Right hindlimb (tissue), 1 donor: ENCODE measurements at regions not wholly inside any gene's neighbourhood (a gene's known extent, or its start where the extent isn't known, plus 50 kb on each side); places are given as distances from the start of the nearest gene placed in this dataset.
A peak's percentile ranks its signal among the peaks of the same experiment; 100 is the strongest.

Experiments used
- DNase-seq: peaks from one replicate; pipeline ENCODE4 v3.0.0-alpha.2; 2018

DNA sequence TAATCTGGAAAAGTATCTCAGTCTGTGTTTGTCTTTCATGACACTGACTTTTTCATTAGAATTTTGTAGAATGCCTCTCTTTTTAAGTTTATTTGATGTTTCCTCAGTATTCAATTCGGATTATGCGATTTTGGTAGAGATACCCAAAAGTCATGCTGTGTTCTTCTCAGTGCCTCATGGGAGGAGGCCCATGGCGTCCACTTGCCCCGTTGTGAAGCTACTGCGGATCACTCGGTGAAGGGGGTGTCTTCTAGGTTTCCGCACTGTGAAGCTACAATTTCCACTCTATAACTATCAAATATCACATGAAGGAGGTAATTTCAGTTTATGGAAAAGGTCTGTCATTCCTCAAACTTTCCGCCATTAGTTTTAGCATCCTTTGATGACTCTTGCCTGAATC lies 794.0 kb downstream of the TBC1D22A start:
- DNase-seq: no peak

DNA sequence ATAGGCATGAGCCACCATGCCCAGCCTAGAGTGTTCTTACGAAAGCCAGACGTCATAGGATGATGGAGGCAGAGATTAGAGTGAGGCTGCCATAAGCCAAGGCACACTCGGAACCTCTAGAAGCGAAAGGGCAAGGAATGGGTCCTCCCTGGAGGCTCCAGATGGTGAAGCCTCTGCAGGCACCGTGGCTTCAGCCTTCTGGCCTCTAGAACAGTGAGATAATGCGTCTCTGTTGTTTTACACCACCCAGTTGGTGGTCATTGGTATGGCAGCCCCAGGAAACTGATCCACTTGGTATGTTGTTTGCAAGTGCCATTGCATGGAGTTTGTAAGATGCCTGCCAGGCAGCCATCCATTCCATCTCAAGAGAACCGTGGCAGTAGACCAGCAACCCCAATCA lies 791.0 kb downstream of the TBC1D22A start:
- no peak for DNase-seq

DNA sequence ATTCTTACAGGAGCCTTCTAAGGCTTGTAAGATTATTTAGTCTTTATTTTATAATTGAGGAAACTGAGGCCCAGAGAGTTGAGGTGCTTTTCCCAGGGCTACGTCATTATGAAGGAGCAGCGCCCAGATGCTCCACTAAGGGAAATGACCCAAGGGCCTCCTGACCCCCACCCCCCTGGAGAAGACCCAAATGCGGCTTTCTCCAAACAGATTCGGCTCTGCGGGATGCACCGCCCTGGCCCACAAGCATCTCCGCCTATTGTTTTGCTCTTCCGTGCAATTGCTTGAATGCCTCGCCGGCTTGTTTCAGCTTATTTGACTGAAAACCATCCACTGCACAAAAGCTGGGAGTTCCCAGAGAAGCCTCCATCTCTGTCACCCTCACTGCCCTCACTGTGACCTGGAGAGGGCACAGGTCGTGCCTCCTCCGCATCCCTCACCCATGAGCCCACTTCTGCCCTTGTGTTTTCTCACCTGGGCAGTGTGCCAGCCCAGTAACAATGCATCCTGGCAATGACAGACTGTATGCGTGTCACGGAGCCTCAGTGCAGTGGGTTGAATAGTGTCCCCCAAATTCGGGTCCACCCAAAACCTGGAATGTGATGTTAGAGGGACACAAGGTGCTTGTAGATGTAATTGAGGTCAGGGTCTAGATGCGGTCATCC lies 790.2 kb downstream of the TBC1D22A start:
- DNase-seq: no peak

GRCh38 chr22:47552024-47552423 lies 789.6 kb downstream of the TBC1D22A start:
- DNase-seq: no peak

GRCh38 chr22:47551431-47551775 lies 789.0 kb downstream of the TBC1D22A start:
- no peak for DNase-seq

DNA sequence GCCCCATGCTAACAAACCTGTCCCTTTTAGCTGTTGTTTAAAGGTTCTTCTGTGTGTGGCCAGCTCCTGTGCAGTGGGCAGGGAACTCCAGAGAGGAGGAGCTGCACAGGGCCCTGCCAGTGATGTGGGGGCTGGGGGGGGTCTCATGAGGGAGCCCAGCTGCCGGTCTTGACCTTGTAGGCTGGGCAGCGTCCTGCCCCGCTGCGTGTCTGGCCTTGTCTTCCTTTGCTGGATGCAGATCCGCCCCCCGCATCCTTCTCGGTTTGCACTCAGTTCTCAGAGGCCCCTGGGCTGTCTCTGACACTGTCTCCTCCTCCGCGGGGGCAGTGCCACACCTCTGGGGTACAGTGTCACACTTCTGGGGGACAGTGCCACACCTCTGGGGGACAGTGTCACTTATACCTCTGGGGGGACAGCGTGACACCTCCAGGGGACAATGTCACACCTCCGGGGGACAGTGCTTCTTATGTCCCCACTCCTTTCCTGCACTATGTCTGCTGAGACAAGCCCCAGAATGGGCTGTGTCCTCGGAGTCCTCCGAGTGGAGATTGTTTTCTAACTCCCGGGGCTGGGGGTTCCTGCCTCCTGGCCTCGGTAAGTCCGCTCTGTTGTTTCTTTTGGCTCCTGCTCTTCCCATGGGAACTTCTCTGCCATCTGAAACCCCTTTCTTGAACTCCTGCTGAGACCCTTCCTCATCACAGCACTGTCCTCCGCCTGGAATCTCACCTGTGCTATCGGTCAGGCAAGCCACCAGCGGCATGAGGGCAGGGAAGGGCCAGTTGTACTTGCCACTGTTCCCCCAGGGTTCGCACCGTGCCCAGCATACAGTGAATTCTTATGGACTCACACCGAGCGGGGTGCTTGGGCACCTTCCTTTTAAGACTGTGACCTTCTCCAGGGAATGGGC lies 788.3 kb downstream of the TBC1D22A start:
- DNase-seq: no peak

DNA sequence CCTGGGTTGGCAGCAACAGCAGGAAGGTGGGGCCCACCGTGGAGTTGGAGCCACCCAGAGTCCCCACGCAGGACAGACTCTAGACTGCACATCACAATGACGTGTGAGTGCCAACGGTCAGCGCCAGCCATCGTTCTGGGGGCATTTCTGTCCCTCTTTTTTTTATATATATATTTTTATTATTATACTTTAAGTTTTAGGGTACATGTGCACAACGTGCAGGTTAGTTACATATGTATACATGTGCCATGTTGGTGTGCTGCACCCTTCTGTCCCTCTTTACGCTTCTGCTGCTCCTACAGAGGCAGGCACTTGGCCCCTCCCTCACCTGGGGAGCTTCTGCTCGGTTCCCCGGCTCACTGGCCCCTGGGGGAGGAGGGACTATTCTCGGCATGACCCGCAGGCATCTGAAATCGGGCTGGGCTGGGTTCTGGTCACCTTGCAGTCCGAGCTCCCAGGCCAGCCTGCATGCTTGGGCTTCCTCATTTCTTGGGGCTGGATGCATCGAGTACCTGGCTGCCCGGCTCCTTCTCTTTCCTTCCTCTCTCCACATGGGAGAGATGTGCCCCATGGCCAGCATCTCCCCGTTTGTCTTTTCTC lies 787.4 kb downstream of the TBC1D22A start:
- no peak for DNase-seq

GRCh38 chr22:47548953-47549740 lies 786.7 kb downstream of the TBC1D22A start:
- no peak for DNase-seq

DNA sequence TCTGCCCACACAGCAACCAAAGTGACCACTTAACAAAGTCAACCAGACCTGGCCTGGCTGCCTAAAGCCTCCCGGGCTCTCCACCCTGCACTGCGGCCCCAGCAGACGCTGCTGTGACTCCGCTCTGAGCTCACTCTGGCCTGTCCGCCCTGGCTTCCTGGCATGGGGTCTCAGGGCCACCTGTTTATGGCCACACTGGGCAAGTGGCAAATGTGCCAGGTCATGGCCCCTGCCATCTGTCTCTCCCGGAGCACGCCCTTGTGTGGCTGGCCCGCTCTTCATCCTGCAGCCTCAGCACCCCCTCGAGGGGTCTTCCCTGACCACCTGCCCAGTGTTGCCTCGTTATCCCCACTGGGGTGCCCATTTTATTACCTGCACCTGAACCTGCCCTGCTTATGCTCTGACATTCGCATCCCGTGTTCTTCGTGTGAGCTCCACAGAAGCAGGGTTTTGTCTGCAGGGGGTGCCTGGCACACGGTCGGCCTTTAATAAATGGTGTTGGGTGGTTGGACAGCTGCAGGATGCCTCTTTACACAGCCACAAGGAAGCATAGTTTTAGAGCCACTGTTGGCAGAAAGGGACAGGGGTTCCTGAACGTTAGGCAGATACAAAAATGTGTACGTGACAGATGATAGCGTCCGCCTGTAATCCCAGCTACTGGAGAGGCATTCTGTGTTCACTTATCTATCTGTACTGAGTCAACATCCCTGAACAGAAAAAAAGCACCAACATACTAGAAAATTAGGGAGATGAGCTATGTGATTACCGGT lies 785.6 kb downstream of the TBC1D22A start:
- no peak for DNase-seq

- no peak for DNase-seq
These were observed 784.8 kb downstream of the TBC1D22A start for GRCh38 chr22:47547239-47547661.

DNA sequence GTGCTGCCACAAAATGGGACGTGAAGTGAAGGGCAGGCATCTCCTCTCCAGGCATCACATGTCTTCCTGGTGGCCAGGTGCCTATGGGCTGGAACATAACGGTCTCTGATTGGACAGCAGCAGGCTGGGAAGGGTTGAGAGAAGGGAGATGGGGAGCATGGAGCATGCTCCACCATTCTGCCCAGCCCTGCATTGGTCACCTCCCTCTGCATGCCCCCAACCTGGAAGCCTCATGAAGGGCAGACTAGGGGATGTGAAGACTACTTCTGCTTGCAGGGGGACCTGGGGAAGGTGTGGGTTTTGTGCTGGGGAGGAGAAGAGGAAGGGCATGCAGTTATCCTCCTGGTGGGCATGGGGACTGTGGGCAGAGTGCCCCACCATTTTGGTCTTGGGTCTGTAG lies 782.2 kb downstream of the TBC1D22A start:
- no peak for DNase-seq

DNA sequence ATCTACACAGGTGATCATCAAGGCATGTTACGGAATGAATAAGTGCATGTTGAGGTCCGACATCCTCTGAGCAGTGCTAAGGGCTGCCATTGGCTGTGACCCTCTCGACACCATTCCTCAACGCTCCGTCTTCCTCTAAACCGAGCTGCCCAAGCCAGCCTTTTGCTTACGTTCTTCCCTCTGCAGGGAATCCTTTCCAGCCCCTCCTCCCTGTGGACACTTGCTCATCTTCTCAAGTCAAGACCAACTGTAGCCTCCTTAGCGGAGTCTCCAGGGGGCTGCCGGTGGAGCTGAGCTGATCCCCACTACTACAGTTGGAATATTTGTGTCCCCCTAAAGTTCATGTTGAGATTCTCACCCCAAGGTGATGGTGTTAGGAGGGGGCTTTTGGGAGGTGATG lies 781.0 kb downstream of the TBC1D22A start:
- no peak for DNase-seq

DNA sequence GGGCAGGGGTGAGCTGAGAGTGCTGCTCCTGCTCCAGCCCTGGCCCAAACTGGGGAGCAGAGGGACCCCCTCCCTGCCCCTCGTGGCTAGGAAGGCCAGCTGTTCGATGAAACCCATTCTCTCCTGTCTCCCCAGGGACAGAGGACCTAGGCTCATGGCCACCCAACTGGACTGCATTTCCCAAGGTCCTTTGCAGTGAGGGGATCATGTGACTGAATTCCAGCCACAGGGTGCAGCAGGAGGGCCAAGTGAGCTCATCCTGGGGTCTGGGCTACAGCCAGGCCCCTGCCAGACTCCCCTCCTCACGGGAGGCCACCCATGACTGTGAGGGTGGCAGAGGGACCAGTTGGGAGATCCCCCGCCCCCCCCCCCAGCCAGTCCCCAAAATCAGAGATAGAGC lies 777.6 kb downstream of the TBC1D22A start:
- DNase-seq: no peak

DNA sequence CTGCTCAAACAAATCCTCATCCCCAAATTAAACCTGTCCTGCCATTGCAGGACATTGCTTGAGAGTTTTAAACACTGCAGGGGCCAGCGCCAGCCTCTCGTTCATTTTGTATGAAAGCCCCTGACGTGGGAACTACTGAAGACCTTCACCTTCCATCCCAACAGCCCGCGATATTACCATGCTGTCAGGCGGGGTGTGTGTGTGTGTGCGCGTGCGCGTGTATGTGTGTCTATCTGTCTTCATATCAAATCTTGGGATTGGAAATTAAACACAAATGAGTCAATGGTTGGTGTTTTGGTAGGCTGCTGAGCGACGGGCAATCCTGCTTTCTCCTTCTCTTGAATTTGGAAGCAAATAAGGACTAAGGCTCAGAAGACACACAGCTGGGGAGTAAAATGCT lies 776.9 kb downstream of the TBC1D22A start:
- DNase-seq: no peak

GRCh38 chr22:47535681-47536080 lies 773.2 kb downstream of the TBC1D22A start:
- DNase-seq: no peak

DNA sequence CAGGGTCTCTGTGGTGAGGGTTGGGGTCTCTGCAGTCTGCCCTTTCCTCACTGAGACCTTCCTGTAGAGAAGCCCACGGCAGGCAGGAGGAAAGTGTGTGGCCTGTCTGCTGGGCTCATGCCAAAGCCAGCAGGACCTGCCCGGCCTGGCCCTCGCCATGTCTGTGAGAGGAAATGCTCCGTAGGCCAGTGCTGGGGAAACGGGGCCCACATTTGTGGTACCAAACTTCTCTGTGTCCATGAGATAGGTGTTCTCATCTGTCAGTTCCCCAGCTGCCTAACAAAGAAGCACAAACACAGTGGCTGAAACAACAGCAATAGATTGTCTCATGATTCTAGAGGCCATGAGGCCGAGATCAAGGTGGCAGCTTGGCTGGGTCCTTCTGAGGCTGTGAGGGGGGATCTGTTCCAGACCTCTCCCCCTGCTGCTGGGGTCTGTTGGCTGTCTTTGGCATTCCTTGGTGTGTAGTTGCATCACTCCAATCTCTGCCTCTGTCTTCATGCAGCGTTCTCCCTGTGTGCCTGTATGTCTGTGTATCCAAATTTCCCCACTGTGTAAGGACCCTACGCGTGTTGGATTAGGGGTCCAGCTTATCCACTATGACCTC lies 772.5 kb downstream of the TBC1D22A start:
- no peak for DNase-seq

DNA sequence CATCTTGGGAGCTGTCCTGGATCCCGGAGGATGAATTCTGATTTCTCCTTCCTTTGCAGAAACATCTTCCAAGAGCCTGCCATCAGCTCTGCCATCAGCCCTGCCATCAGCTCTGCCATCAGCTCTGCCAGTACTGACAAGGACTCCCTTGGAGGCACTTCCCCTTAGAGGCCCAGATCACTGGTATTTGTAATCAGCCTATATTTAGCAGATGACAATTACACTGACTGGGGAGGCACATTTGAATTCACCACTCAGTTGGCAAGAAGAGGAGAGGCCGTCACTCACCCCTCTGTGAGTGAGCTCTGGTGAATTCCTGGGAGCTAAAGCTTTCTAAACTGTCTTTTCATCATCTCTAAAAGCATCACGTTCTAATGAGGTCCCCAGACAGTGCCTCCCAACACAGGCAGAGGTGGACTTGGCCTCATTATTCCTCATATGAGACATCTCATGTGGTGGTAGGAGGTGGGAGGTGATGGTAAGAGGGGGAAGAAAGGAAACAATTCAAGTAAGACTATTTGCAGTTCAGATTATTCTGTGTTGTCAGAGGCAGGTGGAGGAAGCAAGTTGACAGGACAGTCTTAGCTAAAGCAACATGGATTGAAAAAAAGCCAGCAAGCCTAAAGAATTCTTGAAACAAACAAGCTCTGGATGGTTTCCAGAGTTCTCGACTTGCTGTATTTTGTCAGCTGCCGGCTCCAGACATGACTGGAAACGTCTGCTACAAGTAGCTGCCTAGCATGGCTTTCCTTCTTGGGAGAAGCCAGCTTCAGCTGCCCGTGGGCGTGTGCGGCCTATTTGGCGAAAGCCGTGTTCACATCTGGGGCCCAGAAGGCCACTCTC lies 771.7 kb downstream of the TBC1D22A start:
- DNase-seq: peak; percentile 63

DNA sequence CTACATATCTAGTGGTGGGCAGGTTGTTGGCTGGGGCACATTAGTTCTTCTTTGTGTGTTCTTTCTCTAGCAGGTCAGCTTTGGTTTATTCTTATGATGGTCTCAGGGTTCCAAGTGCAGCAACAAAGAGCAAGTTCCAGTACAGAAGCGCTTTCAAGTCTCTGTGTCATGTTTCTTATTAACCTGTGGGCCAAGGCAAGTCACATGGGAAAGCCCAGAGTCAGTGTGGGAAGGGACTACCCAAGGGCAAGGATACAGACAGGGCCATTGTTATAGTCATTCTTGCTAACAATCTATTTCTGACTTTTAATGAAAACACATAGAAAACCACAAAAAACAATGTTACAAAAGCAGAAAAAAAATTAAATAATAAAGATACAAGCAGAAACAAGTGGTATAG lies 754.6 kb downstream of the TBC1D22A start:
- DNase-seq: no peak

- no peak for DNase-seq
These were observed 753.1 kb downstream of the TBC1D22A start for GRCh38 chr22:47515384-47516125.

DNA sequence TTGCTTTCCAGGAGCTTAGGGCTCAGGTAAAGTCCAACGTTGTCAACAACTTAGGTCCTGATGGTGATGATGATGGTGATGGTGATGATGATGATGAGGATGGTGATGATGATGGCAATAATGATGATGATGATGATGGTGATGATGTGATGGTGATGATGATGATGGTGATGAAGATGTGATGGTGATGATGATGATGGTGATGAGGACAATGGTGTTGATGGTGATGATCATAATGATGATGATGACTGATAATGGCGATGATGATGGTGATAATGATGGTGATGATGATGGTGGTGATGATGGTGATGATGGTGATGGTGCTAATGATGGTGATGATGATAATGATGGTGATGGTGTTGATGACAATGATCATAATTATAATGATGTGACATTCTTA lies 750.2 kb downstream of the TBC1D22A start:
- DNase-seq: no peak
